HEK293T (cell line): ENCODE measurements at regions not wholly inside any gene's neighbourhood (a gene's known extent, or its start where the extent isn't known, plus 50 kb on each side); places are given as distances from the start of the nearest gene placed in this dataset.

Experiments
- CTCF ChIA-PET: fragments of 350-600 bp; formaldehyde crosslinking; extraction: SDS; loops from one replicate; lab custom pipeline; 2021; ENCODE audit warnings: antibody characterized with exemption, inconsistent platforms; lab: Yijun Ruan, JAX
- POLR2A ChIA-PET: fragments of 350-600 bp; formaldehyde crosslinking; extraction: SDS; loops from one replicate; lab custom pipeline; 2020; ENCODE audit warnings: antibody characterized with exemption, inconsistent platforms; lab: Yijun Ruan, JAX
- DNase-seq: peaks from one replicate; pipeline ENCODE4 v3.0.0; 2012; ENCODE audit warnings: mixed read lengths; ENCODE audit errors: extremely low spot score
- ARNT ChIP-seq: fragments of 450-650 bp; IDR thresholded peaks from 2 replicates; pipeline ENCODE4 v1.6.1; 2017; ENCODE audit warnings: mild to moderate bottlenecking
- BHLHE40 ChIP-seq: fragments of 450-650 bp; IDR thresholded peaks from 2 replicates; pipeline ENCODE4 v1.6.1; 2016; ENCODE audit warnings: mild to moderate bottlenecking, moderate library complexity, borderline replicate concordance
- CTBP1 ChIP-seq: fragments of 450-650 bp; IDR thresholded peaks from 2 replicates; pipeline ENCODE4 v1.6.1; 2016; ENCODE audit warnings: borderline replicate concordance
- ELF4 ChIP-seq: fragments of 450-650 bp; IDR thresholded peaks from 2 replicates; pipeline ENCODE4 v1.6.1; 2017; ENCODE audit warnings: antibody characterized with exemption
- FOXA1 ChIP-seq: fragments of 450-650 bp; IDR thresholded peaks from 2 replicates; pipeline ENCODE4 v1.6.1; 2016; ENCODE audit warnings: mild to moderate bottlenecking
- FOXK2 ChIP-seq: fragments of 450-650 bp; IDR thresholded peaks from 2 replicates; pipeline ENCODE4 v1.6.1; 2016; ENCODE audit warnings: mild to moderate bottlenecking
- FOXM1 ChIP-seq: fragments of 450-650 bp; IDR thresholded peaks from 2 replicates; pipeline ENCODE4 v1.6.1; 2017; ENCODE audit warnings: mild to moderate bottlenecking, borderline replicate concordance
- HDGF ChIP-seq: fragments of 450-650 bp; IDR thresholded peaks from 2 replicates; pipeline ENCODE4 v1.6.1; 2017; ENCODE audit warnings: antibody characterized with exemption, borderline replicate concordance
- L3MBTL2 ChIP-seq: fragments of 450-650 bp; conservative IDR thresholded peaks from 2 replicates; pipeline ENCODE4 v1.6.1; 2016; ENCODE audit warnings: mild to moderate bottlenecking
- LEF1 ChIP-seq: fragments of 450-650 bp; IDR thresholded peaks from 2 replicates; pipeline ENCODE4 v1.6.1; 2017; ENCODE audit warnings: mild to moderate bottlenecking, borderline replicate concordance
- NFRKB ChIP-seq: fragments of 450-650 bp; IDR thresholded peaks from 2 replicates; pipeline ENCODE4 v1.6.1; 2016; ENCODE audit warnings: mild to moderate bottlenecking, moderate library complexity
- SP1 ChIP-seq: fragments of 450-650 bp; IDR thresholded peaks from 2 replicates; pipeline ENCODE4 v1.6.1; 2017
- SUZ12 ChIP-seq: fragments of 450-650 bp; IDR thresholded peaks from 2 replicates; pipeline ENCODE4 v1.6.1; 2016; ENCODE audit warnings: mild to moderate bottlenecking
- TARDBP ChIP-seq: fragments of 450-650 bp; IDR thresholded peaks from 2 replicates; pipeline ENCODE4 v1.6.1; 2016
- ZNF384 ChIP-seq: fragments of 450-650 bp; IDR thresholded peaks from 2 replicates; pipeline ENCODE4 v1.6.1; 2016
- TF ChIP-seq, protein P1 (sequence below): fragments of 450-650 bp; IDR thresholded peaks from 2 replicates; pipeline ENCODE4 v1.6.1; 2016

DNA sequence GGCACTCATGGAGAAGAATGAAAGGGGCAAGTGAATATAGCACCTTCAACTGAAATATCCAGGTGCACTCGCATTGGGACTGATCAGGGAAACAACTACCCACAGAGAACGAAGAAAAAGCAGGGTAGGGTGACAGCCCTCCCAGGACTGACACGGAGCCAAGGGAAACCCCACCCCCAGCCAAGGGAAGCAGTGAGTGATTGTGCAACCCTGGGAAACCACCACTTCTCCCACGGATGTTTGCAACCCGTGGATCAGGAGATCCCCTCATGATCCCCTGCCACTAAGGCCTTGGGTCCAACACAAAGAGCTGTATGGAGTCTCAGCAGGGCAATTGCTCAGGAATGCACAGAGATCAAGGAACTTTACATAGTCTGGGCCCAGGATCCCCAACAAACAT, 158.5 kb upstream of the HCCS start:
- TF ChIP-seq, protein P1, sequence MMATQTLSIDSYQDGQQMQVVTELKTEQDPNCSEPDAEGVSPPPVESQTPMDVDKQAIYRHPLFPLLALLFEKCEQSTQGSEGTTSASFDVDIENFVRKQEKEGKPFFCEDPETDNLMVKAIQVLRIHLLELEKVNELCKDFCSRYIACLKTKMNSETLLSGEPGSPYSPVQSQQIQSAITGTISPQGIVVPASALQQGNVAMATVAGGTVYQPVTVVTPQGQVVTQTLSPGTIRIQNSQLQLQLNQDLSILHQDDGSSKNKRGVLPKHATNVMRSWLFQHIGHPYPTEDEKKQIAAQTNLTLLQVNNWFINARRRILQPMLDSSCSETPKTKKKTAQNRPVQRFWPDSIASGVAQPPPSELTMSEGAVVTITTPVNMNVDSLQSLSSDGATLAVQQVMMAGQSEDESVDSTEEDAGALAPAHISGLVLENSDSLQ, result no peak
- TF ChIP-seq BHLHE40, result no peak
- TF ChIP-seq NFRKB, result no peak
- TF ChIP-seq L3MBTL2, result no peak
- TF ChIP-seq CTBP1, result no peak
- TF ChIP-seq ELF4, result no peak
- no peak for TF ChIP-seq FOXM1
- TF ChIP-seq FOXA1, result no peak
- no peak for TF ChIP-seq SUZ12
- TF ChIP-seq FOXK2, result no peak
- TF ChIP-seq TARDBP, result no peak
- no peak for TF ChIP-seq HDGF
- no peak for TF ChIP-seq SP1
- TF ChIP-seq LEF1, result no peak
- no peak for TF ChIP-seq ZNF384
- no peak for TF ChIP-seq ARNT
- DNase-seq, result no peak
- POLR2A ChIA-PET, result no interaction called here
- CTCF ChIA-PET, result no interaction called here

DNA sequence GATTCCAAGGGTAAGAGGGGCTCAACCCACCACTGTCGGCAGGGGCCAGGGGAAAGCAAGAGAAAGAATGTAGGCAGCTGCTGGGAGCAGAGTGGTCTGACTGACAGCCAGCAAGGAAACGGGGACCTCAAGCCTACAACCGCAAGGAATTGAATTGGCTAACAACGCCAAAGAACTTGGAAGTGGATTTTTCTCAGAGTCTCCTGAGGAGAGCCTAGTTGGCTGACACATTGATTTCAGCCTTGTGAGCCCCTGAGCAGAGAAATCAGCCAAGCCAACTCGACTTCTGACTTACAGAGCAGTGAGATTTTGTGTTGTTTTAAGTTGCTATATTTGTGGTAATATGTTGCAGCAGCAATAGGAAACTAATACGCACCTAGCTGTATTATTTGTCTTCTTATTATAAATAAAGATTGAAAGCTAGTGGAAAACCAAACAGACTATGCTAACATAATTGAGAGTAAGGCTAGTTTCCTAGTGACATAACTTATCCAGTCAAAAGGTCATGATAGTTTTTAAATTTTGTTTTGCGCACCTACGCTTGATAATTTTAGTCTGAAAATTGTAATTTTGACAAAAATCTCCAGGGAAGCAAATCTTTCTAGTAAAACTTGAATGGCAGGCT, 145.8 kb upstream of the HCCS start:
- TF ChIP-seq SUZ12, result no peak
- no peak for TF ChIP-seq CTBP1
- CTCF ChIA-PET, result no interaction called here
- POLR2A ChIA-PET, result no interaction called here
- no peak for DNase-seq

DNA sequence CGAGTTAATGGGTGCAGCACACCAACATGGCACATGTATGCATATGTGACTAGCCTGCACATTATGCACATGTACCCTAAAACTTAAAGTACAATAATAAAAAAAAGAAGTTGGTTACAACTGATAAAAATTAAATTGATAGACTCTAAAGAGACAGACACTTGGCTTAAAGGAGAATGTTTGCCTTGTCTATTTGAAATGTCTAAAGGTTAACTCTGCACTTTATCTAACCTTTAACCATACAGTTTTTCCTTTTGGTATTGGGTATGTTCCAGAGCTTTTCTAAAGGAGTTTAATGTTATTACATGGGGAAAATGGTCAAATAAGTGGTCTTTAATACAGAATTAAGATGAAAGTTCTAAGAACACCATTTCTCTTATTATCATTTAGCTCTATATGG, 145.1 kb upstream of the HCCS start:
- POLR2A ChIA-PET, result no interaction called here
- CTCF ChIA-PET, result no interaction called here
- DNase-seq, result no peak
- no peak for TF ChIP-seq ARNT
- no peak for TF ChIP-seq TARDBP
- TF ChIP-seq SUZ12, result no peak
- no peak for TF ChIP-seq BHLHE40
- TF ChIP-seq CTBP1, result no peak
- TF ChIP-seq L3MBTL2, result no peak
- no peak for TF ChIP-seq SP1
- no peak for TF ChIP-seq FOXK2
- TF ChIP-seq HDGF, result no peak
- TF ChIP-seq FOXM1, result no peak
- no peak for TF ChIP-seq ELF4
- TF ChIP-seq FOXA1, result no peak
- TF ChIP-seq, protein P1, result no peak
- TF ChIP-seq ZNF384, result no peak
- no peak for TF ChIP-seq LEF1
- TF ChIP-seq NFRKB, result no peak

DNA sequence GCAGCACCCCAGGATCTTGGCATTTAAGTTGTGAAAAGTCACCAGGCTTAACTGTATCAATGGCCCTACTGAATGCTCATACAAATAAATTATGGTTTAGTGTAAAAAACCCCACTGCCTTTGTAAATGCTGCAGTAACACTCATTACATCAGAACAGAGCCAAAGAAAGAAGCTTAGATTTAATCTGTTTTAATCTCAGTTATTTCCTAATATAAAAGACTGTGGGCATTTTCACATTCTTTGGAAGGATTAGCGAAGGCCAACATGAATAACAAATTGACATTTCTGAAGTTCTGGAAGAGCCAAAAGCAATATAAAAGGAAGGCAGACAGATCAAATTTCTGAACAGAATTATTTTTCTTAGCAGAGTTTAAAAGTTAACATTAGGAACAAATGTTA, 140.0 kb upstream of the HCCS start:
- POLR2A ChIA-PET, result no interaction called here
- CTCF ChIA-PET, result no interaction called here
- TF ChIP-seq FOXK2, result no peak
- TF ChIP-seq CTBP1, result no peak
- TF ChIP-seq TARDBP, result no peak
- no peak for TF ChIP-seq NFRKB
- TF ChIP-seq BHLHE40, result no peak
- TF ChIP-seq FOXM1, result no peak
- no peak for TF ChIP-seq FOXA1
- no peak for DNase-seq

DNA sequence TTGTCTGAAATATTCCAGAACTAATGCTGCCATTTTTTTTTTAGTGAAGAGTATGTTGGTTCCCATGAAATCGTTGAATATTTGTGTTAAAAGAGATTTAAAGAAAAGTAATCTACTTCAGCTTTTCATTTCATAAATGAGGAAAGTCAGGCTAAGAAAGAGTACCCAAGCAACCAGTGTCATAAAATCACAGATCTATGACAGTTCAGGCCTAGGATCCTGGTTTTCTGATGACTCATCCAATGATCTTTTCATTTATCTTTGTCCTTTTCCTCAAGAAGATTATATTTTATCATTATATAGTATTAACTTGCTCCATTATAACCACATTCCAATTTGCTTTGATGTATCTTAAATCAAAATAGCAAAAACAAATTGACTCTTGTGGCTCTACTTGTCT, 139.4 kb upstream of the HCCS start:
- CTCF ChIA-PET, result no interaction called here
- no peak for DNase-seq
- TF ChIP-seq ELF4, result no peak
- no peak for TF ChIP-seq BHLHE40
- no peak for TF ChIP-seq ARNT
- TF ChIP-seq FOXM1, result no peak
- TF ChIP-seq SP1, result no peak
- TF ChIP-seq LEF1, result no peak
- TF ChIP-seq HDGF, result no peak
- no peak for TF ChIP-seq CTBP1
- TF ChIP-seq, protein P1, result no peak
- TF ChIP-seq L3MBTL2, result no peak
- TF ChIP-seq FOXA1, result no peak
- no peak for TF ChIP-seq FOXK2
- TF ChIP-seq NFRKB, result no peak
- no peak for TF ChIP-seq SUZ12
- POLR2A ChIA-PET, result no interaction called here

DNA sequence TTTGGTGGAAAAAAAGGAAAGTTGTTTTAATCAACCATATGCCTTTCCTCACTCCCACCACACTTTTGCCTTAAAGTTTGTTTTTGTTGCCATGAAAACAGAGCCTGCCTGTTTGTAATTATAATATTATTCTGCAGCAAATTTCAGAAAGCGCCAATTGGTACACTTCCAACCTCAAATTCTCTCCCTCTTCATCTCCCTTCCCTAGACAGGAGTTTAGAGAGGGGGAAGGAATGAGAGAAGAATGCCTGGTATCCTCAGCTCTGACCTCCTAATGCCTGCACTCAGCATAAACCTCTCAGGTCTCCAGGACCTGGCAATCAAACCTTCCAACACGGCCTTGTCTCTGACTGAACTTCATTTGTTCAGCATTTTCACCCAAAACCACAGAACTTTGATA, 138.4 kb upstream of the HCCS start:
- POLR2A ChIA-PET, result no interaction called here
- no peak for DNase-seq
- CTCF ChIA-PET, result no interaction called here
- TF ChIP-seq BHLHE40 (no peak), SP1 (no peak)

DNA sequence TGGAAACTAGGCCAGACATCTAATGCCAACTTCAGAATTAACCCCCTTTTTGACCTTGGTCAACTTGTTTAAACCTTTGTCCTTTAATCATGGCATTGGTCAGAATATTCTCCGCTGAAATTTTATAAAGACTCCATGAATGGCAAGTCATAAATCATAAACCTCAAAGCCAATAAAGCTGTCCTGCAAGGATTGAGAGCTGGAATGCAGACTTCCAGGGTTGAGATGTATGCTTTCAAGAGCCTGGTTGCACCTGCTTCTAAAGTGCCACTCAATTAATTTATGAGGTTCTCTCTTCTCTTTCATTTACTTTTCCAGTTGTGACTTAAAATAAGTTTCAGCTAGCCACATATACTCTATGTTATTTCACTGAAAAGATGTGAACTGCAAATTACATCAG, 136.2 kb upstream of the HCCS start:
- ChIA-PET CTCF (no interaction called here), POLR2A (no interaction called here)
- DNase-seq, result no peak
- TF ChIP-seq, protein P1, result peak; percentile 32; the same call in 1 of the 2 replicates
- no peak for TF ChIP-seq ZNF384
- no peak for TF ChIP-seq CTBP1
